ENCODE measurements at regions not wholly inside any gene's neighbourhood (a gene's known extent, or its start where the extent isn't known, plus 50 kb on each side); places are given as distances from the start of the nearest gene placed in this dataset.

- no peaks in the 10 kb centered on the region for H3K4me1 Mint-ChIP-seq
- TF ChIP-seq ZNF114 (CRISPR knock-in tag; IDR thresholded peaks at IDR 0.05) (no peak), CREB1 (CRISPR knock-in tag; IDR thresholded peaks at IDR 0.05; ENCODE audit: low read depth) (no peak), ZNF331 (CRISPR knock-in tag; IDR thresholded peaks at IDR 0.05; ENCODE audit: low read depth) (no peak), JUNB (IDR thresholded peaks at IDR 0.05; ENCODE audit: unreplicated experiment) (no peak), ETS1 (IDR thresholded peaks at IDR 0.05) (no peak), ZNF462 (CRISPR knock-in tag; IDR thresholded peaks at IDR 0.05) (no peak)
Observed at GRCh38 chr7:19620470-19620869, 88.4 kb downstream of the POLR1F start.

More at GRCh38 chr7:19620470-19620869, 88.4 kb downstream of the POLR1F start:
- ATAC-seq, result no peak
- Histone ChIP-seq H3K27ac (ENCODE audit: low read depth) (no peak overlapping the region), H3K4me3 (no peak overlapping the region), H3K9me2 (ENCODE audit: insufficient read depth) (no peaks in the 10 kb centered on the region; the same call in 1 of the 2 replicates), H3F3A (replicated peaks; ENCODE audit: low read depth) (no peaks in the 10 kb centered on the region), H3K4me2 (no peak overlapping the region), H3K79me2 (replicated peaks; ENCODE audit: insufficient read depth) (no peaks in the 10 kb centered on the region), H3K4me1 (ENCODE audit: insufficient read depth) (no peaks in the 10 kb centered on the region), H3K36me3 (ENCODE audit: insufficient read depth) (no peaks in the 10 kb centered on the region), H2AFZ (no peak overlapping the region), H3K27me3 (ENCODE audit: insufficient read depth) (no peaks in the 10 kb centered on the region), H4K20me1 (replicated peaks; ENCODE audit: insufficient read depth) (no peaks in the 10 kb centered on the region)
- no peak for DNase-seq (ENCODE audit: low spot score)
- Mint-ChIP-seq H3K4me3 (no peak overlapping the region), H3K36me3 (ENCODE audit: low read depth) (no peaks in the 10 kb centered on the region), H3K9me3 (no peaks in the 10 kb centered on the region), H3K27ac (no peak overlapping the region), H3K27me3 (ENCODE audit: insufficient read depth, low read depth, poor library complexity) (peaks cover under 1% of the 10 kb centered on the region)
